ENCODE measurements at regions not wholly inside any gene's neighbourhood (a gene's known extent, or its start where the extent isn't known, plus 50 kb on each side); places are given as distances from the start of the nearest gene placed in this dataset.
"Not testable (repeated sequence)": the region's sequence is repeated elsewhere in the genome, so short reads cannot be mapped to it uniquely, and the experiment has no call there.

DNA sequence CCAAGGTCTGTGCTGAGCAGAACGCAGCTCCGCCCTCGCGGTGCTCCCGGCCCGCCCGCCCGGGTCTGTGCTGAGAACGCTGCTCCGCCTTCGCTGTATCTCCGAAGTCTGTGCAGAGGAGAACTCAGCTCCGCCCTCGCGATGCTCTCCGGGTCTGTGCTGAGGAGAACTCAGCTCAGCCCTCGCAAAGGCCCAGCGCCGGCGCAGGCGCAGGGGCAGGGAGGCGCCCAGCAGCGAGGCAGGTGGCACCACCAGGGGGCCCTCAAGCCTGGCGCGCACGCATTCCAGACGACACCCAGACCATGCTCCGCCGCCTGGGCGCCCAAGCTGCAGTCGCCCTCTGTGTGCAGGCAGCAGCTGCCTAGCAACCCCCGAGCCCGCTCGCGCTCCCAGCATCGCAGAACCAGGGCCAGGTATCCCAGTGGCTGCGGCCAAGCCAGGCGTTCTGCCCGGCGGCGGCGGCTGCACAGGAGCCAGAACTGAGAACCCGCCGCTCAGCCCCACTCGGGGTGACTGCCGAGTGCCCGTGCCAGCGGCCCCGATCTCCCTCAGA is 672.1 kb upstream of the DEFB115 start:
- in situ Hi-C loops (cut with MboI; ENCODE audit: low sequenced_read_pairs); H3K36me3 ChIP-seq (replicated peaks): not testable (repeated sequence)
- peak overlapping the region; percentile 33 for H3K4me3 ChIP-seq

DNA sequence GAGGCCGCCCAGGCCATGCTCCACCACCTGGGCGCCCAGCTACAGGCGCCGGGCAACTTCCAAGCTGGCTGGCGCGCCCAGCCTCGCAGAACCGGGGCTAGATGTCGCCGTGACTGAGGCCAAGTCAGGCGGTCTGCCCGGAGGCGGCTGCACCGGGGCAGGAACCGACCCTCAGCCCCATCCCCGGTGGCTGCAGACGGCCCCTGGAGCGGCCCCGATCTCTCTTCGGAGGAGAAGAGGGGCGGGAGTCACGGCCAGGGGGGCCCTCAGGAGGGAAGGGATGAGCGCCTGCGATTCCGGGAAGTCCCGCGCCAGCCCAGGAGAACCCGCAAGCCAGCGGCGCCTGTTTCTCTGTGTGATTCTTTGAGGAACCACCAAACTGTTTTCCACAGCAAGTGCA is 671.3 kb upstream of the DEFB115 start:
- in situ Hi-C loops (cut with MboI; ENCODE audit: low sequenced_read_pairs); H3K36me3 ChIP-seq (replicated peaks); H3K27me3 ChIP-seq (ENCODE audit: low read depth); H3K9me3 ChIP-seq; H3K4me1 ChIP-seq: not testable (repeated sequence)
- peak in 1 of 2 experiments; percentile 23 for DNase-seq (ENCODE audit: low spot score in 2 of 2)
- peak overlapping the region; percentile 33 for H3K4me3 ChIP-seq

More for the DNA sequence above, 672.1 kb upstream of the DEFB115 start:
- H3K4me1 ChIP-seq; H3K9me3 ChIP-seq; H3K27me3 ChIP-seq (ENCODE audit: low read depth): not testable (repeated sequence)
- DNase-seq (ENCODE audit: low spot score in 2 of 2): peak; percentile 39 to 85

- Histone ChIP-seq H3K27me3 (ENCODE audit: low read depth) (no peaks in the 10 kb centered on the region), H3K4me1 (no peaks in the 10 kb centered on the region)
Observed at GRCh38 chr20:30593572-30593971, 663.9 kb upstream of the DEFB115 start.

DNA sequence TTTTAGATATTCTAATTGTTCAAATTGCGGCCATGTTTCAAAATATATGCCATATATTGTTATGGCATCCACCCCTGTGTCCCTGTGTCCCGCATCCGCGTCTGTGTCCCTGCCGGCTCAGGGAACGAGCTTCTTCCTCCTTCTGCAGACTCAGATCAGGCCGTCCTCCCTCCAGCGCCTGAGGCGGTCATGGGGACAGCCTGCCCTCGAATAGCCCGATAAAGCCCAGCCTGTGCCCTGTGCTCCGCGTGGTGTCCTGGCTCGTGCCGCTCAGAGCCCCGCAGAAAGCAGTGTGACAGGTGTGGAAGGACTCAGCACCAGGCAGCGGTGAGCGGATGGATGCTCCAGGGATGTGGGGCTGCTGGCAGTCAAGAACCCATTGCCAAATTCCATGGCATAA is 663.4 kb upstream of the DEFB115 start:
- H3K4me1 ChIP-seq: no peaks in the 10 kb centered on the region
- H3K9me3 ChIP-seq: no peaks in the 10 kb centered on the region
- no peaks in the 10 kb centered on the region for H3K27me3 ChIP-seq (ENCODE audit: low read depth)
- no peak for DNase-seq (ENCODE audit: low spot score in 2 of 2)
- H3K4me3 ChIP-seq: no peak overlapping the region
- in situ Hi-C loops (cut with MboI; ENCODE audit: low sequenced_read_pairs): no loop called here
- no peaks in the 10 kb centered on the region for H3K36me3 ChIP-seq (replicated peaks)

More at GRCh38 chr20:30593572-30593971, 663.9 kb upstream of the DEFB115 start:
- no peak overlapping the region for H3K4me3 ChIP-seq
- DNase-seq (ENCODE audit: low spot score in 2 of 2): no peak
- H3K9me3 ChIP-seq: no peaks in the 10 kb centered on the region
- in situ Hi-C loops (cut with MboI; ENCODE audit: low sequenced_read_pairs): no loop called here
- no peaks in the 10 kb centered on the region for H3K36me3 ChIP-seq (replicated peaks)

- in situ Hi-C loops (cut with MboI; ENCODE audit: low sequenced_read_pairs): no loop called here
- H3K9me3 ChIP-seq: no peaks in the 10 kb centered on the region
- H3K4me3 ChIP-seq: no peak overlapping the region
- H3K27me3 ChIP-seq (ENCODE audit: low read depth): no peaks in the 10 kb centered on the region
- no peaks in the 10 kb centered on the region for H3K4me1 ChIP-seq
- no peaks in the 10 kb centered on the region for H3K36me3 ChIP-seq (replicated peaks)
- no peak for DNase-seq (ENCODE audit: low spot score in 2 of 2)
Observed at GRCh38 chr20:30595698-30596097, 661.8 kb upstream of the DEFB115 start.

- DNase-seq (ENCODE audit: low spot score in 2 of 2); H3K27me3 ChIP-seq (ENCODE audit: low read depth); H3K4me1 ChIP-seq; H3K36me3 ChIP-seq (replicated peaks); H3K9me3 ChIP-seq; in situ Hi-C loops (cut with MboI; ENCODE audit: low sequenced_read_pairs); H3K4me3 ChIP-seq: not testable (repeated sequence)
Observed at GRCh38 chr20:30597429-30597828, 660.0 kb upstream of the DEFB115 start.

- DNase-seq (ENCODE audit: low spot score in 2 of 2): no peak
- H3K4me3 ChIP-seq: no peak overlapping the region
- no peaks in the 10 kb centered on the region for H3K4me1 ChIP-seq
- in situ Hi-C loops (cut with MboI; ENCODE audit: low sequenced_read_pairs): no loop called here
- H3K36me3 ChIP-seq (replicated peaks): no peaks in the 10 kb centered on the region
- no peaks in the 10 kb centered on the region for H3K27me3 ChIP-seq (ENCODE audit: low read depth)
- no peaks in the 10 kb centered on the region for H3K9me3 ChIP-seq
Observed at GRCh38 chr20:30598460-30599230, 658.8 kb upstream of the DEFB115 start.

DNA sequence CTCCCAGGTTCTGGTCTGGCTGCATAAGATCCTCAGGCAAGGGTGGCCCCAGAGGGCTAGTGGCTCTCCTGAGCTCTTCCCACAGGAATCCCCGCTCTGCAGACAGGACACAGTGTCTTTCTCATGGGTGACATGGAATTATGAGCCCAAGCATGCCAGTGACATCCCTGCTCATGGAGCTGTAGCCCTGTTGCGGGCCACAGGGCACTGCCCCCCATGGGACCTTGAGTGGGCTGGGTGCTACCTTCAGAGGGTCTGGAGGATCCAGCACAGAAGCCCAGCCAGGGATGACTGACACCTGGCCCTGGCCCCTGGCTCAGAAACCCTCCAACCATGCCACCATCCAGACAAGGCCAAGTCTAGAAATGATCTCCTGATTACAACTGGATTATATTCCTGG is 657.5 kb upstream of the DEFB115 start:
- Histone ChIP-seq H3K9me3 (no peaks in the 10 kb centered on the region), H3K4me1 (no peaks in the 10 kb centered on the region), H3K4me3 (no peak overlapping the region), H3K27me3 (ENCODE audit: low read depth) (no peaks in the 10 kb centered on the region), H3K36me3 (replicated peaks) (no peaks in the 10 kb centered on the region)
- DNase-seq (ENCODE audit: low spot score in 2 of 2): no peak
- in situ Hi-C loops (cut with MboI; ENCODE audit: low sequenced_read_pairs): no loop called here

DNA sequence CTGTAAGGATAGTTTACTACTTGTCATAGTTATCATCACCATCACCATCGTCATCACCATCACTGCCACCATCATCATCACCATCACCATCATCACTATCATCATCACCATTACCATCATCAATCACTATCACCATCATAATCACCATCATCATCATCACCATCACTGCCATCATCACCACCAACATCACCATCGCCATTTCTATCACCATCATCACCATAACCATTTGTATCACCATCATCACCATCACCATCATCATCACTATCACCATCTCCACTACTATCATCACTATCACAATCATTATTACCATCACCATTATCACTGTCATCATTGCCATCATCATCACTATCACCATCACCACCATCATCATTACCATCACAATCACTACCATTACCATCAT is 655.5 kb upstream of the DEFB115 start:
- H3K4me1 ChIP-seq: no peaks in the 10 kb centered on the region

DNA sequence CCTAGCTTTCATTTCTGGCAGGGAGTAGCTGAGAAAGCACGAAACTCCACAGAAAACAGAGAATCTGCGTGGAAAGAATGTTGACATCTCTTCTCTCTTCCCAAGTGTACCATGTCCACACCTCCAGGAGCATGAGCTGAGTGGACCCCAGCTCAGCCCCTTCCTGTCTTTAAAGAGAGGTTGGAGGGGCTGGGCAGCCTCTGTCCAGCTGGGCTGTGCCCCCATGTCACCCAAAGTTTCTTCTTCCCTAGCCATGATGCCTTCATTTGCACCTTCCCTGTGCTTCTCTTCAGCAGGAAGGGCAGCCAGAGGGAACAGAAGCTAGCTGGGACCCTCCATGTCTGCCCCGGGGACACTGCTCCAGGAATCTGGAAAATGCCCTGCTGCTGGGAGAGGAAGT is 655.0 kb upstream of the DEFB115 start:
- 0 out of 2 replicates have a peak, but pooled peaks cover 3% of the 10 kb centered on the region for H3K9me3 ChIP-seq
- in situ Hi-C loops (cut with MboI; ENCODE audit: low sequenced_read_pairs): no loop called here

More for the DNA sequence above, 655.5 kb upstream of the DEFB115 start:
- no peaks in the 10 kb centered on the region for H3K9me3 ChIP-seq
- no peak for DNase-seq (ENCODE audit: low spot score in 2 of 2)
- no peak overlapping the region for H3K4me3 ChIP-seq
- H3K36me3 ChIP-seq (replicated peaks): no peaks in the 10 kb centered on the region
- no peaks in the 10 kb centered on the region for H3K27me3 ChIP-seq (ENCODE audit: low read depth)
- in situ Hi-C loops (cut with MboI; ENCODE audit: low sequenced_read_pairs): no loop called here

DNA sequence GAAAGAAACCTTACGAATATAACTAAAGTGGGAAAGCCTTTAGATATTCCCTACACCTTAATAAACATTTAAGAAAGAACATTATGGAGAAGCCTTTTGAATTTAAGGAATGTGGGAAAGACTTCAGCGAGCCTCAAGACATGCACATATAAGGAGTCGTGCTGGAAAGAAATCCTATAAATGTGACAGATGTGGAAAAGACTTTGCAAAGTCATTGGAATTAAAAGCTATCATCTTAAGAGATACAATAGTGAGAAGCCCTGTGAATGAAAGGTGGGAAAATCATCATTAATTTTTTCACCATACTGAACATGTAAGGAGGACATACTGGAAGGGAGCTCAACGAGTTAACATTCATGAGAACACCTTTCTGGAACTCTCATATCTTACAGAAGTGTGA is 650.5 kb upstream of the DEFB115 start:
- Histone ChIP-seq H3K36me3 (replicated peaks) (no peaks in the 10 kb centered on the region), H3K4me1 (no peaks in the 10 kb centered on the region), H3K9me3 (0 out of 2 replicates have a peak, but pooled peaks cover 3% of the 10 kb centered on the region), H3K4me3 (no peak overlapping the region), H3K27me3 (ENCODE audit: low read depth) (no peaks in the 10 kb centered on the region)
- in situ Hi-C loops (cut with MboI; ENCODE audit: low sequenced_read_pairs): no loop called here
- DNase-seq (ENCODE audit: low spot score in 2 of 2): no peak

More for the DNA sequence above, 655.0 kb upstream of the DEFB115 start:
- Histone ChIP-seq H3K36me3 (replicated peaks) (no peaks in the 10 kb centered on the region), H3K27me3 (ENCODE audit: low read depth) (no peaks in the 10 kb centered on the region), H3K4me1 (no peaks in the 10 kb centered on the region), H3K4me3 (no peak overlapping the region)
- no peak for DNase-seq (ENCODE audit: low spot score in 2 of 2)

- H3K4me3 ChIP-seq: no peak overlapping the region
- no peak for DNase-seq (ENCODE audit: low spot score in 2 of 2)
- H3K9me3 ChIP-seq: 0 out of 2 replicates have a peak, but pooled peaks cover 3% of the 10 kb centered on the region
- H3K4me1 ChIP-seq: no peaks in the 10 kb centered on the region
- no peaks in the 10 kb centered on the region for H3K27me3 ChIP-seq (ENCODE audit: low read depth)
- H3K36me3 ChIP-seq (replicated peaks): no peaks in the 10 kb centered on the region
- in situ Hi-C loops (cut with MboI; ENCODE audit: low sequenced_read_pairs): no loop called here
Observed at GRCh38 chr20:30610029-30610693, 647.3 kb upstream of the DEFB115 start.

DNA sequence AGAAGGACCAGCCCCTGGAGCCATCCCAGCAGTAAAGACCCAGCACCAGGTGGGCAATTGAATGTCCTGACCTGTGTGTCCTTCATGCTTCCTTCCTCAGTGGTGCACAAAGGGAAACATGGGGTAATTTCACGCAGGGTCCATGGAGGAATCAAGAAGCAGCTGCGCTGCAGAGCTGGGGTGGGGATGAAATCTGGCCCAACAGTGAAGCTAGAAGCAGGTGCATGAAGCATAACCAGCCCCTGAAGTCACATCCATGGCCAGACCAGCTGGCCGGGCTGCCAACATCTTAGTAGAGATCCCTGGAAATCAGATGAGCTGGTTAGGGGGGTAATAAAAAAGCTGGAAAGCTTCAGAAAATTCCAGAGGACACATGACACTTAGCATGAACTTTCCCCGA is 646.7 kb upstream of the DEFB115 start:
- Histone ChIP-seq H3K36me3 (replicated peaks) (no peaks in the 10 kb centered on the region), H3K4me1 (no peaks in the 10 kb centered on the region), H3K4me3 (no peak overlapping the region), H3K27me3 (ENCODE audit: low read depth) (no peaks in the 10 kb centered on the region), H3K9me3 (0 out of 2 replicates have a peak, but pooled peaks cover 3% of the 10 kb centered on the region)
- DNase-seq (ENCODE audit: low spot score in 2 of 2): no peak
- in situ Hi-C loops (cut with MboI; ENCODE audit: low sequenced_read_pairs): no loop called here

All from HAP-1 (cell line).